HepG2 (cell line): ENCODE measurements at regions not wholly inside any gene's neighbourhood (a gene's known extent, or its start where the extent isn't known, plus 50 kb on each side); places are given as distances from the start of the nearest gene placed in this dataset.
"Not testable (repeated sequence)": the region's sequence is repeated elsewhere in the genome, so short reads cannot be mapped to it uniquely, and the experiment has no call there.

Experiments used
- BCL3 ChIP-seq: sonication (generic); formaldehyde crosslinking; IDR thresholded peaks from 2 replicates; pipeline ENCODE4 v1.5.1; 2020; ENCODE audit warnings: mild to moderate bottlenecking, missing genetic modification reagents, moderate library complexity
- CEBPZ ChIP-seq: IDR thresholded peaks from 2 replicates; pipeline ENCODE4 v1.6.1; 2012; ENCODE audit warnings: low read length, improper control_type of control experiment
- CTCF ChIP-seq: sonication (generic); formaldehyde crosslinking; IDR thresholded peaks from 2 replicates; pipeline ENCODE4 v1.5.0; 2020; ENCODE audit warnings: mild to moderate bottlenecking, missing genetic modification reagents, moderate library complexity
- ESRRA ChIP-seq: sonication (generic); formaldehyde crosslinking; IDR thresholded peaks from 2 replicates; pipeline ENCODE4 v1.5.1; 2020; ENCODE audit warnings: mild to moderate bottlenecking, low read depth, missing genetic modification reagents
- HNF1B ChIP-seq: sonication (generic); formaldehyde crosslinking; IDR thresholded peaks from 2 replicates; pipeline ENCODE4 v1.5.1; 2020; ENCODE audit warnings: mild to moderate bottlenecking, moderate library complexity, missing genetic modification reagents
- HOXA7 ChIP-seq: sonication (generic); formaldehyde crosslinking; IDR thresholded peaks from 2 replicates; pipeline ENCODE4 v1.8.1; 2022; ENCODE audit warnings: mild to moderate bottlenecking, missing genetic modification reagents, moderate library complexity
- KAT8 ChIP-seq: IDR thresholded peaks from 2 replicates; pipeline ENCODE4 v1.6.1; 2016; ENCODE audit warnings: missing genetic modification reagents, missing compliant biosample characterization
- POLR2AphosphoS5 ChIP-seq: IDR thresholded peaks from 2 replicates; pipeline ENCODE4 v1.6.1; 2012; ENCODE audit warnings: low read depth, low read length
- REST ChIP-seq, 2 experiments: IDR thresholded peaks; 2 replicates each; pipeline ENCODE4 v1.6.1; 2011 to 2012; ENCODE audit warnings: low read length in 2 of 2, borderline replicate concordance in 1 of 2, low read depth in 1 of 2, mild to moderate bottlenecking in 1 of 2, moderate library complexity in 1 of 2
- ZEB1 ChIP-seq: IDR thresholded peaks from 2 replicates; pipeline ENCODE4 v1.6.1; 2012; ENCODE audit warnings: mild to moderate bottlenecking, low read depth, inconsistent platforms; ENCODE audit not compliant: insufficient replicate concordance
- ZNF383 ChIP-seq: sonication (generic); formaldehyde crosslinking; IDR thresholded peaks from 2 replicates; pipeline ENCODE4 v1.4.0; 2020; ENCODE audit warnings: missing genetic modification reagents, mild to moderate bottlenecking, borderline replicate concordance

- not testable (repeated sequence) for TF ChIP-seq BCL3; POLR2AphosphoS5; KAT8; HOXA7 (CRISPR knock-in tag); HNF1B (CRISPR knock-in tag); CTCF (CRISPR knock-in tag); REST (IDR thresholded peaks at IDR 0.05; ENCODE audit: borderline replicate concordance in 1 of 2, low read depth in 1 of 2, low read length in 2 of 2); ESRRA (CRISPR knock-in tag); ZEB1; ZNF383 (CRISPR knock-in tag); CEBPZ
These were observed 164.0 kb upstream of the NPAP1 start for GRCh38 chr15:24511598-24511997.
